Sigmoid colon (tissue), 4 donors: ENCODE measurements at regions not wholly inside any gene's neighbourhood (a gene's known extent, or its start where the extent isn't known, plus 50 kb on each side); places are given as distances from the start of the nearest gene placed in this dataset.

Source experiments
- CTCF ChIP-seq, 4 experiments: fragments of 450-650 bp in 3 of 4; fragments of 200-600 bp in 1 of 4; IDR thresholded peaks; one replicate each; pipeline ENCODE4 v1.5.1; 2016 to 2019; ENCODE audit warnings: antibody characterized with exemption in 4 of 4, mild to moderate bottlenecking in 3 of 4, moderate library complexity in 2 of 4
- POLR2A ChIP-seq, 2 donors: fragments of 450-650 bp; IDR thresholded peaks; one replicate each; pipeline ENCODE4 v1.6.1; 2016; ENCODE audit warnings: antibody characterized with exemption in 2 of 2, mild to moderate bottlenecking in 2 of 2, moderate library complexity in 2 of 2
- POLR2AphosphoS5 ChIP-seq, 4 donors: sonication (generic); formaldehyde crosslinking; IDR thresholded peaks; one replicate each; pipeline ENCODE4 v1.6.1; 2017; ENCODE audit warnings: antibody characterized with exemption in 4 of 4

GRCh38 chr10:29120216-29120615, 168.7 kb upstream of the LYZL1 start:
- TF ChIP-seq POLR2A (IDR thresholded peaks at IDR 0.05) (no peak), CTCF (IDR thresholded peaks at IDR 0.05) (no peak), POLR2AphosphoS5 (IDR thresholded peaks at IDR 0.05) (no peak)
